Keratinocyte (primary cell): ENCODE measurements at regions not wholly inside any gene's neighbourhood (a gene's known extent, or its start where the extent isn't known, plus 50 kb on each side); places are given as distances from the start of the nearest gene placed in this dataset.

Experiments
- DNase-seq: peaks from one replicate; pipeline ENCODE4 v3.0.0-alpha.2; 2011; ENCODE audit warnings: low read depth, missing footprints, low spot score
- FAIRE-seq: peaks from 2 replicates; lab custom pipeline; 2011; peaks lifted over from hg19 to GRCh38; lab: Jason Lieb, UNC
- H2AFZ ChIP-seq: 2 replicates; pipeline ENCODE4 v1.6.0; 2012; ENCODE audit warnings: low read length, control low read depth, inconsistent platforms; ENCODE audit not compliant: control insufficient read depth
- H3K27ac ChIP-seq: 2 replicates; pipeline ENCODE4 v1.5.1; 2011; ENCODE audit warnings: low read length; ENCODE audit not compliant: control insufficient read depth, insufficient read depth
- H3K27me3 ChIP-seq: 3 replicates; pipeline ENCODE4 v1.6.0; 2011; ENCODE audit warnings: low read length; ENCODE audit not compliant: control insufficient read depth, insufficient read depth; ENCODE audit errors: extremely low read depth
- H3K36me3 ChIP-seq, 2 experiments: 2 replicates in 1 of 2; 3 replicates in 1 of 2; pipeline ENCODE4 v1.5.1; 2011; ENCODE audit warnings: low read length in 2 of 2, mild to moderate bottlenecking in 1 of 2; ENCODE audit not compliant: control insufficient read depth in 2 of 2, insufficient read depth in 2 of 2; ENCODE audit errors: extremely low read depth in 1 of 2
- H3K4me1 ChIP-seq: 3 replicates; pipeline ENCODE4 v1.5.1; 2011; ENCODE audit warnings: low read length; ENCODE audit not compliant: control insufficient read depth, insufficient read depth; ENCODE audit errors: extremely low read depth
- H3K4me2 ChIP-seq: 3 replicates; pipeline ENCODE4 v1.6.0; 2011; ENCODE audit warnings: low read depth, low read length; ENCODE audit not compliant: control insufficient read depth, insufficient read depth; ENCODE audit errors: extremely low read depth
- H3K4me3 ChIP-seq, 3 experiments: fragments of 200-600 bp in 1 of 3; sonication (generic) in 1 of 3; 2 replicates in 2 of 3; 3 replicates in 1 of 3; pipeline ENCODE4 v1.5.1; 2011 to 2016; ENCODE audit warnings: low read length in 3 of 3, mild to moderate bottlenecking in 3 of 3, control low read depth in 2 of 3, inconsistent platforms in 1 of 3, low read depth in 1 of 3, mixed read lengths in 1 of 3, mixed run types in 1 of 3, moderate library complexity in 1 of 3; ENCODE audit not compliant: control insufficient read depth in 2 of 3, insufficient read depth in 2 of 3; ENCODE audit errors: extremely low read depth in 1 of 3
- H3K79me2 ChIP-seq: 2 replicates; pipeline ENCODE4 v1.6.0; 2012; ENCODE audit warnings: low read length; ENCODE audit not compliant: control insufficient read depth, insufficient read depth
- H3K9ac ChIP-seq: 3 replicates; pipeline ENCODE4 v1.6.0; 2011; ENCODE audit warnings: low read length; ENCODE audit not compliant: control insufficient read depth, insufficient read depth; ENCODE audit errors: extremely low read depth
- H3K9me1 ChIP-seq: 3 replicates; pipeline ENCODE4 v1.6.0; 2011; ENCODE audit warnings: low read length; ENCODE audit not compliant: control insufficient read depth, insufficient read depth; ENCODE audit errors: extremely low read depth
- H3K9me3 ChIP-seq: 2 replicates; pipeline ENCODE4 v1.5.1; 2012; ENCODE audit warnings: low read depth, low read length; ENCODE audit not compliant: control insufficient read depth
- H4K20me1 ChIP-seq: 3 replicates; pipeline ENCODE4 v1.6.0; 2011; ENCODE audit warnings: low read length; ENCODE audit not compliant: control insufficient read depth, insufficient read depth; ENCODE audit errors: extremely low read depth
- CTCF ChIP-seq, 3 experiments: IDR thresholded peaks in 1 of 3; conservative IDR thresholded peaks in 1 of 3; optimal IDR thresholded peaks in 1 of 3; 2 replicates in 2 of 3; 3 replicates in 1 of 3; pipeline versions ENCODE3 to v1.5.1; 2011; ENCODE audit warnings: low read length in 3 of 3, mild to moderate bottlenecking in 3 of 3, moderate library complexity in 2 of 3, control low read depth in 1 of 3, inconsistent platforms in 1 of 3; ENCODE audit not compliant: insufficient read depth in 2 of 3; ENCODE audit errors: extremely low read depth in 1 of 3
- EZH2 ChIP-seq: IDR thresholded peaks from one replicate; pipeline ENCODE4 v1.6.1; 2012; ENCODE audit warnings: inconsistent platforms, mild to moderate bottlenecking, low read length, moderate library complexity
- dilution Hi-C: fragments of 300-500 bp; cut with MboI; formaldehyde crosslinking; loops from one replicate; pipeline ENCODE4 v1.7.0; 2020; ENCODE audit warnings: low sequenced_read_pairs; ENCODE audit not compliant: extremely low pct_ligation_motif_present

DNA sequence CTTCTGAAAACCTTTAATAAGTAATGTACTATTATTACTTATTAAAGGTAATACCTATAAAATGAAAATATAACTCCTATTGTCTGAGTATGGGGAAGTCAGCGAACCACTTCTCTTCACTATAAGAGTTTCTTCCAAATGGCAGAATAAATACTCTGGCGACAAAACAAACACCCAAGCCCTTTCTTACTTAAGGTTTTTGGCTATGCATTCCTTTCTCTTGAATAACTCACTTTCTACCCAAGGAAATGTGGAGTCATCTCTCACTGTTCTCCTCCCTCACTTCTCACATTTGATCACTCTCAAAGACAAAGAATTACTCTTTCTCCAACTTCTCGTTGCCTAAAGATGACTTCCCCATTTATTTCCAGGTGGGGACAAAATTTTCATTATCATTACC, 816.8 kb upstream of the CRIM1 start:
- no peak for FAIRE-seq
- Histone ChIP-seq H3K79me2 (no peaks in the 10 kb centered on the region), H3K27me3 (no peaks in the 10 kb centered on the region), H3K27ac (no peak overlapping the region), H3K36me3 (no peaks in the 10 kb centered on the region), H2AFZ (no peak overlapping the region), H4K20me1 (no peaks in the 10 kb centered on the region), H3K4me1 (no peaks in the 10 kb centered on the region), H3K9me3 (no peaks in the 10 kb centered on the region), H3K4me2 (no peak overlapping the region), H3K4me3 (no peak overlapping the region), H3K9me1 (no peaks in the 10 kb centered on the region), H3K9ac (no peak overlapping the region)
- dilution Hi-C loops = no loop called here
- DNase-seq = no peak
- TF ChIP-seq CTCF (optimal IDR thresholded peaks at IDR 0.05 in 1 of 3, IDR thresholded peaks at IDR 0.05 in 1 of 3, conservative IDR thresholded peaks at IDR 0.05 in 1 of 3; ENCODE audit: extremely low read depth in 1 of 3, insufficient read depth in 2 of 3, low read length in 3 of 3) (no peak), EZH2 (no peak)

DNA sequence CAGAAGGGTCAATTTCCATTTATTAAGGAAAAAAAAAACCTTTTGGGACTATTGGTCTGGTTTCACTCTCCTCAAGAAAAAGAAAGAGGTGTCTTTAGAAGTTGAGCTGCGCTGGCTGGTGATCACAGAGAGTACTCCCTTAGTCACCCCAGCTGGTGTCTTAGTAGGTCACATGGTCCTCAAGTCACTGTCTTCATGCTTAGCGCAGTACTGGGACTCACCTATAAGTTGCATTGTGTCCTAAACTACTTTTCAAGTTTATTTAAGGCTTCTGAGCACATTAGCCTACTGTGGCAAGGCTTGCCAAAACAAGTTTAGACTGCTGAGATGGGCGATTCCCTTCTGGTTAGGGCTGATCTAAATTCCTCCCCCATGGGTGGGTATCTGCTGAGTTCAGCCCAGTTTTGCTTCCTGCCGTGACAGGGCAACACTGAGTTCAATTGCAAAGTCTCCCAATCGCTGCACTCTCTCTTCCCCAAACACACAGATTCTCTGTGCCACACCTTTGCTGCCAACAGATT, 824.9 kb upstream of the CRIM1 start:
- no peak overlapping the region for H3K4me3 ChIP-seq
- DNase-seq = no peak
- no peak overlapping the region for H3K4me2 ChIP-seq
- peak; percentile 70 for FAIRE-seq
- H2AFZ ChIP-seq = no peak overlapping the region
- dilution Hi-C loops = no loop called here
- H3K27me3 ChIP-seq = no peaks in the 10 kb centered on the region
- H3K79me2 ChIP-seq = no peaks in the 10 kb centered on the region
- H3K27ac ChIP-seq = no peak overlapping the region
- TF ChIP-seq EZH2 (no peak), CTCF (optimal IDR thresholded peaks at IDR 0.05 in 1 of 3, IDR thresholded peaks at IDR 0.05 in 1 of 3, conservative IDR thresholded peaks at IDR 0.05 in 1 of 3; ENCODE audit: extremely low read depth in 1 of 3, insufficient read depth in 2 of 3, low read length in 3 of 3) (no peak)
- H3K9me3 ChIP-seq = no peaks in the 10 kb centered on the region
- H3K4me1 ChIP-seq = no peaks in the 10 kb centered on the region
- no peaks in the 10 kb centered on the region for H3K36me3 ChIP-seq
- no peaks in the 10 kb centered on the region for H3K9me1 ChIP-seq
- H4K20me1 ChIP-seq = no peaks in the 10 kb centered on the region
- H3K9ac ChIP-seq = no peak overlapping the region
